Eye (tissue), 1 donor: ENCODE measurements at regions not wholly inside any gene's neighbourhood (a gene's known extent, or its start where the extent isn't known, plus 50 kb on each side); places are given as distances from the start of the nearest gene placed in this dataset.

Source experiments
- DNase-seq: peaks from one replicate; pipeline ENCODE4 v3.0.0-alpha.2; 2015

DNA sequence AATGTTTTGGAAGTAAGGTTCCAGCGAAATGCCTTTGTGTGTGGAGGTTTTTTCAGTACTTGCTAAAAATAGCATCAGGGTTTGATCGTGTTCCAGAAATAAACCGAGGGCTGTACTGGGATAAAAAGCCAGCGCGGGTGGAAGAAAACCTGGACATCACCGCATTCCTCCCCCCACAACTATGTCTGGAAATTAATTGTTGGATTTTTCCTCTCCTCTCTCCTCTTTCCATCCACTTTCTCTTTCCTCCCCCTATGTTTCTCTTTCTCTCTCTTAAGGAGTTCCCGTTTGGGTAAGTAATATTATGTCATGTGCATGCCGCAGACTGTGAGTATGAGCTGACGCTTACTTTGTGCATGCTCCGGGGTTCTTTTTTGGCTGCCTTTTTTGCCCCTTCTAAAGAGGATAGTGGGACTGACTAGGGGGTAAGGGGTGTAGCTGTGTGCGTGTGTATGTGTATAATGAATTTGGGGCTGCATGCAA is 104.2 kb upstream of the HSD17B12 start:
- DNase-seq: peak; percentile 77

DNA sequence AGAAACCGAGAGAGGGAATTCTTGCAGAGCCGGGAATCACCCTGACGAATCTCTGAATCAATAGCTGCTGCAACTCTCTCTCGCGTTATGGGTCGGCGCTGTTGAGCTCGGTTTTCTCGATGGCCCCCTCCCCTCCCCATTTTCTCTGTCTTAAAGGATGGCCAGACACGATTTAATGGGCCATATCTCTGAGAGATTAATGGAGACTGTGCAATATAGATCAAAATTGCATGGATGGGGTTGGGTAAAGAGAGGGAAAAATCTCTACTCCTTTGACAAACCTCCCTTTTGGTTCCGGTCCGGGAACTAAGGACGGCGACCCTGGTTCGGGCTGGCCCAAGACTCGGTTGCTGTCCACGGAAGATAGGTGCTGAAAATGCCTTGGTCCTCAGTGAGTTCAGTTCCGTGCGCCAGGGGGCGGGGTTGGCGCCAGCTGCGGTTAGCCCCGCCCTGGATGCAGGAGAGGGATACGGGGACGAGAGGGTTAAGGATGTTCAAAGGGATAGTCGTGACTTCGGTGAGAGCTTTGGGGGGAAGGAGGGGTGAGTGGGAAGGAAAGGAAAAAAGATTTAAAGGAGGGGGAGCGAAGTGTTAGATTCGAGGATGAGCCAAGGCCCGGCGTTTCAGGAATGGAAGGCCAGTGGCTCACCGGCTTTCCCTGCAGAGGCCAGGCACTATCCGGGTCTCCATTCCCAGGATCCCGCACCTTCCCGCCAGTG is 103.6 kb upstream of the HSD17B12 start:
- peak; percentile 88 for DNase-seq

DNA sequence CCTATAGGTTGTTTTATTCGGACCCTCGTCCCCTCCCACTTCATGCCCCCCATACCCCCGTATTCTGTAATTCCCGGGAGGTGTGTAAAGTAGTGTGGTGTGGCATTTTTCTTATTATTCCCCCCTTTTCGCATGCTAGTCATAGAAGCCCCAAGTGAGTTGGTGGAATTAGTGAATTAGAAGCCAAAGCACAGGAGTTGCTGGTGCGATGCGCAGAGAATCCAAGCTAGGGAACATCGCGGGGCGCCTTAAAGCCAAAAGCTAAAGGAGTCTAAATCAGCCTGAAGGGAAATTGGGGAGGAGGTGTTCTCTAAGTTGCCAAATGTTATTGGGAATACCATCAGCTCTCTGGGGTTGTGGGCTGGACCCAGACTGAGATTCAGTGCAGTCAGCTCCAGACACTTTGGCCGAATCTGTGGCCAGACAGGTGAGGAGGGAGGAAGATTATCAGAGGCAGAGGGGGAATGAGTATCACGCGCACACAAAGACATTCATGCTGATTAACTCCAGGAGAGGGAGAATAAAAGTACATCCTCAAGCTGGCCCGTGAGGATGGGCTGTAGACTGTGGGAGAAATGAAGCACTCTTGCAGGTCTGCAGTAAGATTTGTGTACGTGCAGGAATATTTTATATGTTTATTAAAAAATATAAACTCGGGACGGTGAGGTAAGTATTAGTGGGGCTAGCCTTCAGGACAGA is 102.8 kb upstream of the HSD17B12 start:
- DNase-seq: peak; percentile 43

DNA sequence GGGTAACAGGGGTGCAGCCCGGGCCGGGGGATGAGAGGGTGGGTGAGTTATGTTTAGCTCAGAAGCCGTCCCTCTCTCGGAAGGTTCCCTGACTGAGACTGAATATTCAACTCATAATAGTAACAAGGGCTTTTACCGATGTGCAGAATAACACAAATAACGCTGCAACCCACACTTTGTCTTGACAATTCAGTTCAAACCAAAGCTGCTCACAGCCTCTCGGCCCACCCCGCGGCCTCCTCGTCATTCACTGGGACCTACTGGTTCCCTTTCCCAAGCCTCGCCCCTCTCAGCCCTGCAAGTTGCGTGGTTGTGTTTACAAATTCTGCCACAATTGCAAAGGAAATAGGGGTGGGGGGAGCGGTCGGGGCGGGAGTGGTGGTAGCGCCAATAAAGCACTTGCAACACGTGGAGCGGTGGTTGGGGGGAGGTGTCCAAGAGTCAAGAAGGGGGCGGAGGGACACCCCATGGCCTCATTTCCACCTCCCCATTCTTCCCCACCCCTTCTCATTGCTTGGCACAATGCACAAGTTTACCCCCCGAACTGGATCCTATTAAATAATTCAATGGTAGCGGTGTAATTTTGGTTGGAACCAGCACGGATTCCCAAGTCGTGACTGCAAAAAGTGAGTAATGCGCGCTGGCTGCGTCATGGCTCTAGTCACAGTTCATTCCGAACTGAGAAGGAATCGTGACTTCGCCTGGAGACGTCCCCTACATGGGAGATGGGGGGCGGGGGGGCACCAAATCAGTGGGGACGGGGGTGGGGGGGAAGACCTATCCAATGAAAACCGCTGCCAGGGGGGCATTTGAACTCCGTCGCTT is 102.0 kb upstream of the HSD17B12 start:
- DNase-seq: peak; percentile 40

DNA sequence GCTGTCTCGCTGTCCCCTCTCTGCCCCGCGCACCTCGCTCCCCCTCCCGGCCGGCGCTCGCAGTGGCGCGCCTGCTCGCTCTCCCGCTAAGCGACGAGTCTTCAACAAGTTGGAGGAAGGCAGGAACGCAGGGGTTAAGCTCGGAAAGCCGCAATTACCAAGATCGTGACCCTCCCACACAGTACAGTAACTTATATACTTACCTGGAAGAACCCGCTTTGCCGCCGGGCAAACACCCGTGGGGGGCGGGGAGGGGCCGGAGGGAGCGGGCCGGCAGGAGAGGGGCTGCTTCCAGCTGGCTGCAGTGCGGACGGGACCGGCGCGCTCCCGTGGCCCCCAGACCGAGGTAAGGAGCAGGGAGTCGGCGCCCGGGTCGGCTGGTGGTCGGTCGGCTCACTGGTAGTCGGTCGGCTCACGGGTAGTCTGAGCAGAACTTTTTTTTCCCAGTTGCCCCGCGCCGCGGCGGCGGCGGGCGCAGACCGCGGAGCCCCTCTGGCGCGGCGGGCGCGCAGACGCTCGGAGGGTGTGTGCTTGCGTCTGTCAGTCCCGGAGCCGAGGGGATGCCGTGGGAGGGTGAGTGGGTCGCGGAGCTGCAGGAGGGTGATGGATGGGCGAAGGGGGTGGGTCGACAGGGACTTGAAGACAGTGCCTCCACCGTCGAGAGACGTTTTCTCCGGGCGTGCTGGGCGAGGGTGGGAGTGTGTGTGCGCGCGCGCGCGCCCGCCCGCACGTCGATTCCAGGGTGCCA is 101.2 kb upstream of the HSD17B12 start:
- peak; percentile 81 for DNase-seq

DNA sequence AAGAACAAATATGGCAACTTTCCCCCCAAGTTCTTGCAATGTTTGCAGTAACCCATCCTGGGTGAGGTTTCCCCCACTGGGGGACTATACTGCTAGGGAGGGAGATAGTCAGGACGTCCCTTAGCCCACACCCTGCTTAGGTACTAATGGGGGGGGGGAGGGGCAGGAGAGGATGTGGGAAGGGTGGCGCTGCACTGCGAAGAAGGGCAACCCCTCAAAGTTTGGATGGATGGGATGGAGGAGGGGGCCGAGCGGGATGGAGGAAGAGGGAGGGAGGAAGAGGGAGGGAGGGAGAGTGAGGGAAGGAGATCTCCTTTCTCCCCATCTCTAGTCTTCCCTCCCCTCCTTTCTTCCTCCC is 100.6 kb upstream of the HSD17B12 start:
- DNase-seq: no peak

DNA sequence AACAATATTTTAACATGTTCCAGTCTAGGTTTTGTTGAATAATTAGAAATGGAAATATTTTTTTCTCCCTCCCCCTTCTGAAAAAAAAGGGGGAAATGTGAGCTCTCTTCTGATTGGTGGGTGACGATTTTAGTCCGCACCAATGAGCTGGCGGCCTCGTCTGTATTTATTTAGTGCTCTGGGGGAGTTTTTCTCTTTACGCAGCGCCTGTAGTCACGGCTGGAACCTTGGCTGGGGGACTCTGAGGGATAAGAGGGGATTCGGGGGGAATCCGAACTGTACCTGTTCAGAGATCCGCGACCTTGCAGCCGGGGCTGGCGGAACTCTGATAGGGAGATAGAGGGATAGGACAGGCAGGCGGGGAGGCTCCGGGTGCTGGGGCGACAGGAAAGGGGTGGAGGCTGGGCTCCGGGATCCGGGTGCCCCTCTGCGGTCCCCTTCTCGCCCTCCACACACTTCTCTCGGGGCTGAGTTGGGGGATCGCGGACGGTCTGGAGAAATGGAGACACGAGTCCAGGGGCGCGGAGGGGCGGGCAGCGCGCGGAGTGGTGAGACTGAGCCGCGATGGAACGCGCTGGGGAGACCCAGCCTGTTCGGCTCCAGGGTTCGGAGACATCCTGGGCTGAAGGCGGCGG is 99.7 kb upstream of the HSD17B12 start:
- DNase-seq: peak; percentile 67

DNA sequence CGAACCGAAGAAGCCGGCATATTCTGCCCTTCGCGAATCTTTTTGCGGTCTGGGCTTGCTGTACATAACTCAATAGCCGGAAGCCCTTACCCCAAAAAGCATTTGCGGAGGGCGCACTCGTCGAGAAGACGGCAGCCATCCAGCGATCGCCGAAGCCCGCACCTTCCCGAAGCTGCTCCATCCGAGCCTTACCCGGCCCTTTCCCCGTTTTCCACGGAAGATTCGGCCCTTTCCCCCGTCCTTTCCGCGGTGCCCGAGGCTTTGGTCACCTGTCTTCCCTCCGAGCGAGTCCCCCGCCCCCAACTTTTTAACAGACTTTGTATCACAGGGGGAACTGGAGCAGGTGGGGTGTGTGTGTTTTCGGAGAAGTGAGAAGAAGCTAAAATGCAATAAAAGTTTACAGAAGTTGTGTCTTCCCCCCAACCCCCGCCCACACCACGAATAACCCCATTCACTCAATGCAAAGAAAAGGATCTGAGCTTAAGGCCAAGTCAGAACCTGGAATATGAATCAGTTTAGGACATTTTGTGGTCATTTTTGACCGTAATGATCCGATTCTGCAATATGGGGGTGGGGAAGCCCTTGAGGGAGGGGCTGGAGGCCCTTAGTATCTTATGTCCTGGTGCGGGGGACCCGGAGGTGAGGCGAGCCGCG is 99.0 kb upstream of the HSD17B12 start:
- DNase-seq: peak; percentile 29

DNA sequence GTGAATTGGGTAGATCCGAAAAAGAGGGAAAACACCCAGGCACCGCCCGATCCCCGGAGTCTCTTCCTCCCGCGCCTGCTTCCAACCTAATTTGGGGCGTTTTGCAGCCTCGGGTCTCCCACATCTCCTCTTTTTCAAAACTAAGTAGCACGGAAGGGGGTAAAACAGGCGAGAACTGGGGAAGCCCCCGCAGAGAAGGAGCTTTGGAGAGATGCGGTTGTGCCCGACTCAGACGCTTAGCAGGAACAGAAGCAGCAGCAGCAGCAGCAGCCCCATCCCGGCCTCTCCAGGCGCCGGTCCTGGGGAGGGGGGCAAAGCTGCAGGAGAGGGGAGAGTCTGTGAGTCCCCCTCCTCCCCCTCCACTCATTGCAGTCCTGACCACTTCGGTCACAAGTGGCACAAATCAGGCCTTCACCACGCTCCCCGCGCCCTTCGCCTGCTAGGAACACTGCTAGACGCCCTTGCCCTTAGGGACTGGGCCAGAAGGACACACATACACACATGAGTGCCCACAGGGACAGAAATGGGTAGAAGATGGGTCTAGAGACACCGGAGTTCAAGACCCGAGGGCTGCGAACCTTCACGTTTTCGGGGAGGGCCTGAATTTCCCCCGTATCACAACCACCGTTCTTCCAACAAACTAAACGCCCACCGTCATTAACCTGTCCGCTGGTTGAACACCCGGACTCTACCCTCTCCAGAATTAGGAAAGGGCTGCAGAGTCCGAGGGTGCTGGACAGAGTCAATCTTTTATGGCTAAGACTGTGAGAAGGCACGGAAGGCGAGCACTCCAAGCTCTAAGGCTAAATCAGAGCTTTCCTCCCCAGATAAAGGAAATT is 98.3 kb upstream of the HSD17B12 start:
- peak; percentile 60 for DNase-seq

DNA sequence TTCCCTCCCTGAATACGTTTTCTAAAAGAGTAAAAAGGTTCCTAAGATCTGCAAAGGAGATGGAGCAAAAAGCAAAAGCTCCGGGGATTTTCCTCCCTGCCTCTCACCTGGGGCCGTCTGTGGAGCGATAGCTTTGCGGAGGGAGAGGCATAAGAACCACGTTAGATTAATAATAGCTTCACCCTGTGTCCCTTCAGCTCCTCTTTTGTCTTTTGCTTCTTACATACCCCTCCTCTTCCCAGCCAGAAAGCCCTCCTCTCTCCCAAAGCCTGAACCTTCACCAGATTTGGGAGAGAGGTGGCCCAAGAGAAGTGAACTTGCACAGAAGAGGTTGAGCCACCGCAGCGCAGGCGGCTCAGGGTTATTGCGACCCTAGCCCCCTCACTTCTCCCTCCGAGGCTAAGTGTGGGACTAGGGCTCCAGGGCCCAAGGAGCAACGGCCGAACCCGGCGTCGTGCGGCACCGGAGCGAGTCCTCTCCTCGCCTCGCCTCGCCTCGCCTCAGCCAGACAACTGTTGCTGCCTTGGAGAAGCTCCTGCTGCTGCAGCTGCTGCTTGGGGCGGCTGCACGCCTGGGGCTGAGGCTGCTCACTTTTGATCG is 97.6 kb upstream of the HSD17B12 start:
- DNase-seq: no peak

DNA sequence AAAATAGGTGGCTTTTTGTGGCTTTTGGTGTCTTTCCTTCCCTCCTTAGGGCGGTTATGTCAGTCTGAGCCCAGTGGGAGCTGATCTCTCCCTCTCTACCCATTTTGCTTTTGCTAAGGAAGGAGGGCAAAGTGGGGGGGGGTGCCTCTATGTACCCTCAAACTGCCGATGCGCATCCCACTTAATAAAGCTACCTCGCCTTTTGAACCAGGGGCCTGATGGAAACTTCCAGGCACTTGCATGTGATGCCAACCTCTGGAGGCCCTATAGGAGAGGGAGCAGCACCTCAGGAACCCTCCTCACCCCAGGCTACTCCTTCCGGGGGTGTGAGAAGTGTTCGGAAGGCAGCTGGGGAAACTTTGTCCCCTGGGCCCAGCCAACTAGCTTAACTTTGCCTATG is 97.0 kb upstream of the HSD17B12 start:
- no peak for DNase-seq

DNA sequence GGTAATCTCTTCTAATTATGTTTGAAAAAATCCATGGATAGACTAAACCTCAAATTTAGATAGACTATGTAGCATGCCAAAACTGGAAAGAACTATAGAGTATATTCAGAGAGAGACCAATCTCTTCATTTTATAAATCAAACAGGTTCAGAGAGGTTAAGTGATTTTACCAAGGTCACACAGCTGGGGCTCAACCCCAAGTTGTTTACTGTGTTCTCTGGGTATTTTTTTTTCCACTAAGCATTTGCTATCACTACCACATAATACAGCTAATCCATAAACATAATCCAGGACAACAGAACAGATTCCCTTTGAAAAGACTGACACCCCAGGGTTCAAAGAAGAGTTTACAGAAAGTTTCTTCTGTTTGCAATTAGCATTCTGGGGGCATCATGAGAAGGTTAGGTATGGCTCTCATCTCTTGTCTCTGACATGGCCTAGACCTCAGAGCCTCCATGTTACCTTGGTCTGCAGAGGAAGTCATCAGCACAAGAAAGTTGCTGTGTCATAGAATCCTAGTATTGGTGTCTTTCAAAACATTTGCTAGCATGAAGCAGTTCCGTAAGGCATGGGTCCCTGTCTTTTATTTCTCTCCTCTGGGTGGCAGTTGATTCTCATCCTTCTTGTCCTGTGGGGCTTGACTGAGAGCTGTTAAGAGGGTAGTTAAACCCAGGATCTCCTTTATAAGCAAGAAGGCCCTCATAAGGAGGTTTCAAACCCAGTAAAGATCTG is 94.5 kb upstream of the HSD17B12 start:
- no peak for DNase-seq

DNA sequence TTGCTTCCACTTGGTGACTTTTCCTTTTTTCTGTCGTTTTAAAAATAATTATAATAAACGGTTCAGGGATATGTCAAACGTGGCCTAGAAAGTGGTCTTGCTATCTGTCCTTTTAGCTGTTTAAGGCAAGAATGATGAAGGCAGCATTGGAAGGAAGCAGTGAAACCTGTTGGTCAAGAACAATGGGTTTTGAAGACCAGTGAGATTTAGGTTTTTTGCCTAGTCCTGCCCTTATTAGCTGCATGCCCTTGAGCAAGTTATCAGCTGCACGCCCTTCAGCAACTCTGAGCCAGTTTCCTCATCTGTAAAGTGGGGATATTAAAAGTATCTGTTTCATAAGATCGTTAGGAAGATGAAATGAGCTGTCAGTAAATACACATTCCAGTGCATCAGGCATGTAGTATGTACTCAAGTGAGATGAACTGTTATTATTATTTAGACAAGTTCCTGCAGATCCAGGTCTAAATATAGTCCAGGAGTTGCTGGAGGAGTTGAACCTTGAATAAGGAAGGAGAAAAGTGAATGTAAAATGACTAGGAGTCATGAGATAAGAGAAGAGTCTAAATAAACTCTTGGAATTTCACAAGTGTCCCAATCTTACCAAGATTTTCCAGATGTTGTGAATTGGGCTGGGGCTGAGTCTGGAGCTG is 90.8 kb upstream of the HSD17B12 start:
- no peak for DNase-seq

DNA sequence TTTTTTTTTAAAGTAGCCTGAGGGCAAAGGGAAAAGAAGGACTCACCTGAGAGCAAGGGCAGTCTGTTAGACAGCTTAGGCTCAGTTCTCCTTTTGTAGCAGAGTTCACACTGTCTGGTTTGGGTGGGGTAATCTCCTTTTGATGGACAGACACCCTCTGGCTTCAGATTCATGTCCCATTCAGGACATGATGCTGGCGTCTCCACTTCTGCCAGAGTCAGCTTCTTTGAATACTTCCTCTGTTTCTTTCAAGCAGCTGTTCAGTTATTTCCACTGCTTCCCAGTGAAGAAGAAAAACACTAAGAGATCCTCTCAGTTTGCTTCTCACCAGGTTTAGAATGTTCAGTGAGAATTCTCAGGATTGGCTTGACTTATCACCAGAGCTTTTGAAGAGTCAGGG is 79.0 kb upstream of the HSD17B12 start:
- DNase-seq: no peak

DNA sequence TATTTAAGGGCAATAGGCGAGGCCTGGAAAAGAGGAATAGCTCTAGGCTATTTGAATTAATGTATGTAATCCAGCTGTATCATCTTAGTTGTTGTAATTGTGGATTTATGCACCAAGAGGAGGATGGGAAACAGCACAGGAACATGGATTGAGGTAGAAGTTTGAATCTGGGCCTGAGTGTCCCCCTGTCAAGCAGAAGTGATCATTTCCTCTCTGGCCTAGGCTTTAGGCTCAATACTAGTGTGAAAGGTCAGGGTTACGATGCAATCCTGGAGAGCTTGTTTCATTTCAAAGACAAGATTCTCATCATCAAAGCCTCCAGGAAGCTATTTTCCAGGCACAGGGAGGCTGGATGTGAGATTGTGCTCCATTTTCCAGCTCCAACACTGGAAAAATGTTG is 77.9 kb upstream of the HSD17B12 start:
- DNase-seq: no peak

DNA sequence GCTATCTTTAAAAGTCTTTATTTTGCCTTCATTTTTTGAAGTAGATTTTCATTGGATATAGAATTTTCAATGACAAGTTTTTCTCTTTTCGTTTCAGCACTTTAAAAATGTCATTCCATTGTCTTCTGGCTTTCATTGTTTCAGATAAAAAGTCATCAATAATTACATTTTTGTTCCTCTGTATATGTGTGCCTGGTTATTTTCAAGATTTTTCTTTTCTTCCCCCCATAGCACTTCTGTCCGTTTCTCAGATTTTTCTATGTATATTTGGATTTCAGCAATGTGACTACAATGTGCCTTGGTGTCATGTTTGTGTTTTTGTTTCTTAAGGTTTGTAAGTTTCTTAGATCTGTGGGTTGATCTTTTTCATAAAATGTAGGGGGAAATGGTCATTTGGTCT is 66.3 kb upstream of the HSD17B12 start:
- DNase-seq: no peak

DNA sequence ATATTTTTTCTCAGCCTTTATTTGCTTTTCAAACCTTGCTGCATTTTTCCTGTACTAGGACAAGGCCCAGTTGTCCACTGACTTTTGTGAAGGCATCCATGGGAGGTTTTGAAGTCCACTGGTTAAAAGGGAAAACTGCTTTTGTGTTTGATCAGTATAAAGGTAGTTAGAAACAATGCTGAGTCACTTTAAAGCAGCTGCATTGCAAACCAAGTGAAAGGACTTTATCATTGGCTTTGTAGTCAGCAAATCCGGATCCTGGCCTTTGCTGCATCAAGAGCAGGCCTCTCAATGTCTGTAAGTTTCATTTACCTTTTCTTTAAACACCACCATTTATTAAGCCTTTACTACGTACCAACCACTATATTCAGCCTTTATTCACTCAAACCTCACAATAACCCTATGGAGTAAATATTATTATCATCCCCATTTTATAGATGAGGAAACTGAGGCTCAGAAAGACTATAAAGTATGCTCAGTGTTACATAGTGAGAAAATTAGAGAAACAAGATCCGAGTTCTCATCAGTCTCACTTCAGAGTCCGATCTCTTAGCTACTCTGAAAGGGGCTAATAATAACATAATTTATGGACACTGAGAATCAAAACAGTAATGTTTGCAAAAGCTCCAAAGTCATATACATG is 60.6 kb upstream of the HSD17B12 start:
- no peak for DNase-seq

DNA sequence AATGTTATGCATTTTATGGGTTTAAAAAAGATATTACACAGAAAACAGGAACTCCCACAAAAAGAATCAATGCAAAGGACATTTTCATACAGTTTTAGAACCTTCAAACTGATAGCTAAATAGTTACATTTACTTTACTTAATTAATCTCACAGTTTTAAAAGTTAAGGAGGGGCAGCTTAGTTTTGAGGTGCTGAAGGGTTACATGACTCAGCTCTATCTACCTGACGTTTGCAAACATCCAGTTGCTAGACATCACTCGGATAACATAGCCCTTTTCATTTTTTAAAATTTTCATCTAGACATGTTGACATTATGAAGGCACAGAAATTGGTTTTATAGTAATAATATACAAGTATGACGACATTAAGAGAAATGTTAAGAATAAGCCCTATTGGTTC is 53.7 kb upstream of the HSD17B12 start:
- no peak for DNase-seq
